ENCODE measurements at regions not wholly inside any gene's neighbourhood (a gene's known extent, or its start where the extent isn't known, plus 50 kb on each side); places are given as distances from the start of the nearest gene placed in this dataset.

DNA sequence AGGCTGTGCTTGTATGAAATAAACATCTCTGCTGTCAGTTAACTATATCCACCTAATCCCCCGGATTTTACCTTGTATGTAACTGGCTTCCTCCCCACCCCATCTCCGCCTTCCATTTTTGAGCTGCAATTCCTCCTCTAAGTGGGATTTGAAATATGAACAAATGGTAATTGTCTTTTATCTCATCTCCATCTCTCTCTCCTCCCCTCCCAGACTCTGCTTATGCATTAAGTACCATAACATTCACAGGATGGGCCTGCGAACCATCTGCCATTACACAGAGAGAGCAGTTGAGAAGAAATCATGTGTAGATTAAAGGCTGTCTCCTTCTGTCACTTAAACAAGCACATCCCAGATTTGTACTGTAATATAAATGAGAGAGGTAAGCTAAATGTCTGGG is 1169.9 kb downstream of the TYW1 start:
- no peaks in the 10 kb centered on the region for H3K36me3 ChIP-seq (ENCODE audit: control insufficient read depth, insufficient read depth, low read length)
- no peak for TF ChIP-seq EZH2 (IDR thresholded peaks at IDR 0.05; ENCODE audit: low read length, missing control alignments)
- TF ChIP-seq, protein P1, sequence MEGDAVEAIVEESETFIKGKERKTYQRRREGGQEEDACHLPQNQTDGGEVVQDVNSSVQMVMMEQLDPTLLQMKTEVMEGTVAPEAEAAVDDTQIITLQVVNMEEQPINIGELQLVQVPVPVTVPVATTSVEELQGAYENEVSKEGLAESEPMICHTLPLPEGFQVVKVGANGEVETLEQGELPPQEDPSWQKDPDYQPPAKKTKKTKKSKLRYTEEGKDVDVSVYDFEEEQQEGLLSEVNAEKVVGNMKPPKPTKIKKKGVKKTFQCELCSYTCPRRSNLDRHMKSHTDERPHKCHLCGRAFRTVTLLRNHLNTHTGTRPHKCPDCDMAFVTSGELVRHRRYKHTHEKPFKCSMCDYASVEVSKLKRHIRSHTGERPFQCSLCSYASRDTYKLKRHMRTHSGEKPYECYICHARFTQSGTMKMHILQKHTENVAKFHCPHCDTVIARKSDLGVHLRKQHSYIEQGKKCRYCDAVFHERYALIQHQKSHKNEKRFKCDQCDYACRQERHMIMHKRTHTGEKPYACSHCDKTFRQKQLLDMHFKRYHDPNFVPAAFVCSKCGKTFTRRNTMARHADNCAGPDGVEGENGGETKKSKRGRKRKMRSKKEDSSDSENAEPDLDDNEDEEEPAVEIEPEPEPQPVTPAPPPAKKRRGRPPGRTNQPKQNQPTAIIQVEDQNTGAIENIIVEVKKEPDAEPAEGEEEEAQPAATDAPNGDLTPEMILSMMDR (conservative IDR thresholded peaks at IDR 0.05 in 1 of 2, IDR thresholded peaks at IDR 0.05 in 1 of 2; ENCODE audit: low read depth in 1 of 2, low read length in 2 of 2), result no peak
- no peak overlapping the region for H2AFZ ChIP-seq (ENCODE audit: low read length)
- DNase-seq (ENCODE audit: low read depth in 2 of 2), result no peak
- H3K27me3 ChIP-seq (ENCODE audit: control insufficient read depth, insufficient read depth, low read length), result no peaks in the 10 kb centered on the region
- no peak overlapping the region for H3K4me2 ChIP-seq (ENCODE audit: extremely low read depth, insufficient read depth, low read length)
- no peak overlapping the region for H3K4me3 ChIP-seq (replicated peaks in 1 of 4; ENCODE audit: control extremely low read depth in 1 of 4, insufficient read depth in 1 of 4, low read depth in 3 of 4, low read length in 4 of 4)
- no peaks in the 10 kb centered on the region for H3K79me2 ChIP-seq (ENCODE audit: control insufficient read depth, insufficient read depth, low read length)
- no peaks in the 10 kb centered on the region for H4K20me1 ChIP-seq (ENCODE audit: control insufficient read depth, extremely low read depth, insufficient read depth, low read length)
- H3K9me3 ChIP-seq (ENCODE audit: control insufficient read depth, insufficient read depth, low read depth, low read length), result no peaks in the 10 kb centered on the region
- no peaks in the 10 kb centered on the region for H3K4me1 ChIP-seq (ENCODE audit: control insufficient read depth, extremely low read depth, insufficient read depth, low read length)
- H3K9ac ChIP-seq (ENCODE audit: insufficient read depth, low read length), result no peak overlapping the region
- H3K27ac ChIP-seq (ENCODE audit: insufficient read depth, low read length), result no peak overlapping the region

DNA sequence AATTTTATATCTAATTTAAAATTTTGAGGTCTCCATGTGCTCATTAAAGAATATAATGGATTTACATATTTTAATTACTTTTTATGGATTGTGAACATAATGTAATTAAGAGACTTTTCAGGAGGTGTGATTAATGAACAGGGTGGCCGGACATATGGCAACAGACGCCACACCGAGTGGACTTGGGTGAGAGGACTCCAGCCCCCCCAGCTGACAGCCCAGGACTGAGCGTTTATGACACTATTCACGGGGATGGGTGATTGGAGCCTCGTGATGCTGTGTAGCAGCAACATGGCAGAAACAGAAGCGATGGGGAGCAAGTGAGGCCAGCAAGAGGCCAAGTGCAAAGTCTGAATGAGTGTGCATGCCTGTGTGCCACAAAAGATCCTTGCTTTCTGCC is 1176.9 kb downstream of the TYW1 start:
- no peaks in the 10 kb centered on the region for H3K36me3 ChIP-seq (ENCODE audit: control insufficient read depth, insufficient read depth, low read length)
- no peak overlapping the region for H3K27ac ChIP-seq (ENCODE audit: insufficient read depth, low read length)
- TF ChIP-seq EZH2 (IDR thresholded peaks at IDR 0.05; ENCODE audit: low read length, missing control alignments), result no peak
- TF ChIP-seq, protein P1 (conservative IDR thresholded peaks at IDR 0.05 in 1 of 2, IDR thresholded peaks at IDR 0.05 in 1 of 2; ENCODE audit: low read depth in 1 of 2, low read length in 2 of 2), result no peak
- no peak overlapping the region for H3K9ac ChIP-seq (ENCODE audit: insufficient read depth, low read length)
- no peaks in the 10 kb centered on the region for H3K4me1 ChIP-seq (ENCODE audit: control insufficient read depth, extremely low read depth, insufficient read depth, low read length)
- H3K9me3 ChIP-seq (ENCODE audit: control insufficient read depth, insufficient read depth, low read depth, low read length), result no peaks in the 10 kb centered on the region
- H3K27me3 ChIP-seq (ENCODE audit: control insufficient read depth, insufficient read depth, low read length), result no peaks in the 10 kb centered on the region
- H4K20me1 ChIP-seq (ENCODE audit: control insufficient read depth, extremely low read depth, insufficient read depth, low read length), result no peaks in the 10 kb centered on the region
- no peaks in the 10 kb centered on the region for H3K79me2 ChIP-seq (ENCODE audit: control insufficient read depth, insufficient read depth, low read length)
- H2AFZ ChIP-seq (ENCODE audit: low read length), result no peak overlapping the region
- H3K4me3 ChIP-seq (replicated peaks in 1 of 4; ENCODE audit: control extremely low read depth in 1 of 4, insufficient read depth in 1 of 4, low read depth in 3 of 4, low read length in 4 of 4), result no peak overlapping the region
- no peak overlapping the region for H3K4me2 ChIP-seq (ENCODE audit: extremely low read depth, insufficient read depth, low read length)
- DNase-seq (ENCODE audit: low read depth in 2 of 2), result no peak

DNA sequence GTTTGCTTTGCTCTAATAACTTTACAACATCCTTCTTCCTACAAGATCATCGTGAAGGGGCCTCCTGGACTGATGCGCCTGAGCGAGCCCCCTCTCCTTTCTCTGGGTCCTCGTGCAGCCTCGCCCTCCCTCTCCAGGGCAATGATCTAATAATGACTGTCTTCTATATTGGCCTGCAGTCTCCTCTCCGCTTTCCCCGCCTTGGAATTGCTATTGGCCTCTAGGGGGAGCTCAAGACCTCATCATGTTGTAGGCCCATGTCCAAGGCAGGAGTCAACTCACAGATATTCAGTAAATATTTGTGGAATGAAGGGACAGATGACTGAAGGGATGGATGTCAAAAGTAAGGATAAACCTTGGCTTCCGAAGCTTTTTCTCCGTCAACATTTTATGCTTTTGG is 1180.3 kb downstream of the TYW1 start:
- Histone ChIP-seq H3K9ac (ENCODE audit: insufficient read depth, low read length) (no peak overlapping the region), H3K4me3 (replicated peaks in 1 of 4; ENCODE audit: control extremely low read depth in 1 of 4, insufficient read depth in 1 of 4, low read depth in 3 of 4, low read length in 4 of 4) (no peak overlapping the region), H3K27me3 (ENCODE audit: control insufficient read depth, insufficient read depth, low read length) (no peaks in the 10 kb centered on the region), H3K4me1 (ENCODE audit: control insufficient read depth, extremely low read depth, insufficient read depth, low read length) (no peaks in the 10 kb centered on the region), H3K36me3 (ENCODE audit: control insufficient read depth, insufficient read depth, low read length) (no peaks in the 10 kb centered on the region), H3K79me2 (ENCODE audit: control insufficient read depth, insufficient read depth, low read length) (no peaks in the 10 kb centered on the region), H3K9me3 (ENCODE audit: control insufficient read depth, insufficient read depth, low read depth, low read length) (no peaks in the 10 kb centered on the region), H4K20me1 (ENCODE audit: control insufficient read depth, extremely low read depth, insufficient read depth, low read length) (no peaks in the 10 kb centered on the region), H3K27ac (ENCODE audit: insufficient read depth, low read length) (no peak overlapping the region), H3K4me2 (ENCODE audit: extremely low read depth, insufficient read depth, low read length) (no peak overlapping the region), H2AFZ (ENCODE audit: low read length) (no peak overlapping the region)
- peak; percentile 4 to 74 for DNase-seq (ENCODE audit: low read depth in 2 of 2)
- TF ChIP-seq, protein P1 (conservative IDR thresholded peaks at IDR 0.05 in 1 of 2, IDR thresholded peaks at IDR 0.05 in 1 of 2; ENCODE audit: low read depth in 1 of 2, low read length in 2 of 2), result peak; percentile 27 to 28
- no peak for TF ChIP-seq EZH2 (IDR thresholded peaks at IDR 0.05; ENCODE audit: low read length, missing control alignments)

Data from fibroblast of lung (primary cell).